SKM-1 treated with dmso at 0.1 percent for 144 hours (cell line): ENCODE measurements at regions not wholly inside any gene's neighbourhood (a gene's known extent, or its start where the extent isn't known, plus 50 kb on each side); places are given as distances from the start of the nearest gene placed in this dataset.

Source experiments
- DNase-seq: peaks from one replicate; lab custom pipeline; 2025; ENCODE audit not compliant: unreplicated experiment; lab: John Stamatoyannopoulos, UW

- no peak for DNase-seq
These were observed 465.7 kb downstream of the NOVA1 start for GRCh38 chr14:26132061-26132645.

- DNase-seq = no peak
These were observed 467.1 kb downstream of the NOVA1 start for GRCh38 chr14:26130690-26131089.

- no peak for DNase-seq
These were observed 468.7 kb downstream of the NOVA1 start for GRCh38 chr14:26128931-26129671.

- no peak for DNase-seq
These were observed 472.9 kb downstream of the NOVA1 start for GRCh38 chr14:26124896-26125438.

GRCh38 chr14:26123459-26123858 lies 474.4 kb downstream of the NOVA1 start:
- no peak for DNase-seq

- DNase-seq = no peak
These were observed 476.7 kb downstream of the NOVA1 start for GRCh38 chr14:26121181-26121580.

- no peak for DNase-seq
These were observed 483.8 kb downstream of the NOVA1 start for GRCh38 chr14:26113911-26114640.

- no peak for DNase-seq
These were observed 493.1 kb downstream of the NOVA1 start for GRCh38 chr14:26104717-26105116.

- no peak for DNase-seq
These were observed 500.0 kb downstream of the NOVA1 start for GRCh38 chr14:26097852-26098251.

- DNase-seq = no peak
These were observed 509.6 kb downstream of the NOVA1 start for GRCh38 chr14:26088275-26088674.

- no peak for DNase-seq
These were observed 516.8 kb downstream of the NOVA1 start for GRCh38 chr14:26081043-26081442.

- no peak for DNase-seq
These were observed 519.3 kb downstream of the NOVA1 start for GRCh38 chr14:26078561-26078960.

- no peak for DNase-seq
These were observed 522.9 kb downstream of the NOVA1 start for GRCh38 chr14:26074892-26075291.

- no peak for DNase-seq
These were observed 527.4 kb downstream of the NOVA1 start for GRCh38 chr14:26070443-26070842.

- DNase-seq = no peak
These were observed 529.9 kb downstream of the NOVA1 start for GRCh38 chr14:26067786-26068459.

GRCh38 chr14:26067341-26067740 lies 530.5 kb downstream of the NOVA1 start:
- DNase-seq = no peak

- no peak for DNase-seq
These were observed 541.7 kb downstream of the NOVA1 start for GRCh38 chr14:26056036-26056616.

GRCh38 chr14:26032348-26032747 lies 565.5 kb downstream of the NOVA1 start:
- DNase-seq = no peak

GRCh38 chr14:26026384-26026783 lies 571.4 kb downstream of the NOVA1 start:
- no peak for DNase-seq

- no peak for DNase-seq
These were observed 573.9 kb downstream of the NOVA1 start for GRCh38 chr14:26023967-26024366.

- no peak for DNase-seq
These were observed 576.1 kb downstream of the NOVA1 start for GRCh38 chr14:26021759-26022158.
